ENCODE measurements at regions not wholly inside any gene's neighbourhood (a gene's known extent, or its start where the extent isn't known, plus 50 kb on each side); places are given as distances from the start of the nearest gene placed in this dataset.
"Not testable (repeated sequence)": the region's sequence is repeated elsewhere in the genome, so short reads cannot be mapped to it uniquely, and the experiment has no call there.

GRCh38 chr6:26232306-26232939 lies 132.6 kb upstream of the BTN3A2 start:
- Mint-ChIP-seq H3K27ac (peak overlapping the region; percentile 99 to 100), H3K9me3 (no peaks in the 10 kb centered on the region), H3K36me3 (peaks cover 0 to 9% of the 10 kb centered on the region in 2 donors)
- ATAC-seq (no peak), DNase-seq (ENCODE audit: low spot score in 2 of 2) (no peak)

GRCh38 chr6:26232940-26233648 lies 131.9 kb upstream of the BTN3A2 start:
- Mint-ChIP-seq H3K36me3 (peaks cover 0 to 9% of the 10 kb centered on the region in 2 donors), H3K27ac (peak overlapping the region; percentile 99 to 100), H3K9me3 (no peaks in the 10 kb centered on the region)
- ATAC-seq (peak; percentile 36 to 37), DNase-seq (ENCODE audit: low spot score in 2 of 2) (peak in 1 of 2 donors; percentile 53)

GRCh38 chr6:26233649-26234420 lies 131.2 kb upstream of the BTN3A2 start:
- ATAC-seq (peak; percentile 64 to 72), DNase-seq (ENCODE audit: low spot score in 2 of 2) (peak; percentile 66 to 81)
- Mint-ChIP-seq H3K36me3 (peaks cover 0 to 9% of the 10 kb centered on the region in 2 donors), H3K9me3 (no peaks in the 10 kb centered on the region), H3K27ac (peak overlapping the region; percentile 99 to 100)

DNA sequence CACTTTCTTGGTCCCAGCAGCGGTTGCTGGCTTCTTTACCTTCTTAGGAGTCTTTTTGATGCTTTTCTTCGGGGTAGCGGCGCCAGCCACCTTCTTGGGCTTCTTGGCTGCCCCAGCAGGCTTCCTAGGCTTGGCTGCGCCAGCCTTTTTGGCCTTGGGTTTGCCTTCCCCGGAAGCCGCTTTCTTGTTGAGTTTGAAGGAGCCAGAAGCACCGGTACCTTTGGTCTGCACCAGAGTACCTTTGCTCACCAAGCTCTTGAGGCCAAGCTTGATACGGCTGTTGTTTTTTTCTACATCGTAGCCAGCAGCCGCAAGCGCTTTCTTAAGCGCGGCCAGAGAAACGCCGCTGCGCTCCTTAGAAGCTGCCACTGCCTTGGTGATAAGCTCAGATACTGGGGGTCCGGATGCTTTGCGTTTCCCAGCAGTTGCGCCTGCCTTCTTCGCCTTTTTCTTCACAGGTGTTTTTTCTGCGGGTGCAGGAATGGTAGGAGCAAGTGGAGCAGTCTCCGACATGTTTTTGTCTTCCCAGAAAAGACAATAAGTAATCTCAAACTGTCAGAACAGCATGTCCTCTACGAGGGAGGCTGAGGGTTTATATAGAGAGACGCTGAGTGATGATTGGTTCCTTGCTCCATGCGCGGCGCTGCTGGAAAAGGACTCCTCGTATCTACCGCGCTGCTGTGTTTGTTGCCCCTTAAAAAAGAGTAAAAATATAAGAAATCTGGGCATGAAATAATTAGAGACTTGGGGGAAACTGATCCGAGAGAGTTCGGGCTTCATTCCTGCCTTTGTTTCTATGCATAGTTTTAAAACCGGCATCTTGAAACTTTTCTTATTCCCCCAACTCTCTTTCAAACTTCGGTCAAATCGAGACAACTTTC lies 130.3 kb upstream of the BTN3A2 start:
- DNase-seq (ENCODE audit: low spot score in 2 of 2) (peak; percentile 81 to 84), ATAC-seq (peak; percentile 63 to 70)
- Mint-ChIP-seq H3K27ac (peak overlapping the region; percentile 99 to 100), H3K36me3 (peaks cover 0 to 9% of the 10 kb centered on the region in 2 donors), H3K9me3 (no peaks in the 10 kb centered on the region)

GRCh38 chr6:26235302-26235670 lies 129.7 kb upstream of the BTN3A2 start:
- no peak for ATAC-seq

DNA sequence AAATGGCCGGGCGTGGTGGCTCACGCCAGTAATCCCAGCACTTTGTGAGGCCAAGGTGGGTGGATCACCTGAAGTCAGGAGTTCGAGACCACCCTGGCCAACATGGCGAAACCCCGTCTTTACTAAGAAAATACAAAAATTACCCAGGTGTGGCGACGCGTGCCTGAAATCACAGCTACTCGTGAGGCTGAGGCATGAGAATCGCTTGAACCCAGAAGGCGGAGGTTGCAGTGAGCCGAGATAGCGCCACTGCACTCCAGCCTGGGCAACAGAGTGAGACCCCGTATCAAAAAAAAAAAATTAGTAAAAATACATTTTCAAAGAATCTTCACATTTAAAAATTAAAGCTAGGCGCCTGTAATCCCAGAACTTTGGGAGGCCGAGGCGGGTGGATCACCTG lies 125.6 kb upstream of the BTN3A2 start:
- ATAC-seq; H3K9me3 Mint-ChIP-seq; DNase-seq (ENCODE audit: low spot score in 2 of 2): not testable (repeated sequence)
- Mint-ChIP-seq H3K36me3 (peaks cover 11 to 23% of the 10 kb centered on the region in 2 donors), H3K27ac (peak overlapping the region in 1 of 2 donors; percentile 97)

More at GRCh38 chr6:26235302-26235670, 129.7 kb upstream of the BTN3A2 start:
- Mint-ChIP-seq H3K36me3 (peaks cover 4 to 12% of the 10 kb centered on the region in 2 donors), H3K9me3 (peaks cover 0 to under 1% of the 10 kb centered on the region in 2 donors), H3K27ac (peak overlapping the region; percentile 99 to 100)
- DNase-seq (ENCODE audit: low spot score in 2 of 2), result no peak

DNA sequence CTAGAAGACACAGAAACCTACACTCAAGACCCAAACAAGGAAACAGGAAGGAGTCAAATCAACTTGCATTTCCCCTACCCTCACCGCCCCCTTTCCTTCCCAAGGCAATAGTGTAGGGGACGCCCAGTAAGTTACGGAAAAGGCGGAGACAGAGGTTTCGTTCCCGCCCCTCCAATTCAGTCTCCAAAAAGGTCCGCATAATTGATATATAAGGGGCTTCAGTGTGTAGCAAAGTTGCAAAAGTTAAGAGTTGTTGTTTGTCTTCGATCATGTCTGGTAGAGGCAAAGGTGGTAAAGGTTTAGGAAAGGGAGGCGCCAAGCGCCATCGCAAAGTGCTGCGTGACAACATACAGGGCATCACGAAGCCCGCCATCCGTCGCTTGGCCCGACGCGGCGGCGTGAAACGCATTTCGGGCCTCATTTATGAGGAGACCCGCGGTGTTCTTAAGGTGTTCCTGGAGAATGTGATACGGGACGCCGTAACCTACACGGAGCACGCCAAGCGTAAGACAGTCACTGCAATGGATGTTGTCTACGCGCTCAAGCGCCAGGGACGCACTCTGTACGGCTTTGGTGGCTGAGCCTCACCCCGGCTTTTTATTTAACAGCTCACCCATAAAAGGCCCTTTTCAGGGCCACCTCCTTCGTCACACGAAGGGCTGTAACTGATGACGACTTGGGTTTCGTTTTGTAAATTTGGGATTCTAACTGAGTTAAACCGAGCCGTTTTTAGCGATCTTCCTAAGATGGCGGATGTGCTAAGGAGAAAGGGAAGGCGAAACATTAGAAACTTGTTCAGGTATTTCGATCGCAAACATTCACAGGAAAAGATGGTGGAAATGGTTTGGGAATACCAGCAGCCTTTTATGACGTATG lies 124.6 kb upstream of the BTN3A2 start:
- peaks cover 0 to 5% of the 10 kb centered on the region in 2 donors for H3K9me3 Mint-ChIP-seq
- H3K27ac Mint-ChIP-seq, result peak overlapping the region; percentile 97 to 100
- peaks cover 11 to 16% of the 10 kb centered on the region in 2 donors for H3K36me3 Mint-ChIP-seq
- ATAC-seq (peak; percentile 74 to 77), DNase-seq (ENCODE audit: low spot score in 2 of 2) (peak; percentile 74 to 83)

- peaks cover 0 to 5% of the 10 kb centered on the region in 2 donors for H3K9me3 Mint-ChIP-seq
- peak overlapping the region; percentile 97 to 100 for H3K27ac Mint-ChIP-seq
- peak; percentile 65 to 86 for DNase-seq (ENCODE audit: low spot score in 2 of 2)
- ATAC-seq, result peak; percentile 51 to 72
- peaks cover 11 to 16% of the 10 kb centered on the region in 2 donors for H3K36me3 Mint-ChIP-seq
These were observed 123.7 kb upstream of the BTN3A2 start for GRCh38 chr6:26241033-26241895.

- peaks cover 11 to 16% of the 10 kb centered on the region in 2 donors for H3K36me3 Mint-ChIP-seq
- peak overlapping the region in 1 of 2 donors; percentile 97 for H3K27ac Mint-ChIP-seq
- ATAC-seq, result peak in 1 of 2 donors; percentile 8
- DNase-seq (ENCODE audit: low spot score in 2 of 2), result no peak
- peaks cover 0 to 5% of the 10 kb centered on the region in 2 donors for H3K9me3 Mint-ChIP-seq
These were observed 121.9 kb upstream of the BTN3A2 start for GRCh38 chr6:26243132-26243531.

- Mint-ChIP-seq H3K9me3 (peaks cover 0 to 5% of the 10 kb centered on the region in 2 donors), H3K36me3 (peaks cover 11 to 16% of the 10 kb centered on the region in 2 donors), H3K27ac (no peak overlapping the region)
- DNase-seq (ENCODE audit: low spot score in 2 of 2) (no peak), ATAC-seq (no peak)
These were observed 121.2 kb upstream of the BTN3A2 start for GRCh38 chr6:26243752-26244151.

- H3K27ac Mint-ChIP-seq, result peak overlapping the region in 1 of 2 donors; percentile 46
- DNase-seq (ENCODE audit: low spot score in 2 of 2) (no peak), ATAC-seq (no peak)
- H3K36me3 Mint-ChIP-seq, result peaks cover 5 to 12% of the 10 kb centered on the region in 2 donors
- no peaks in the 10 kb centered on the region for H3K9me3 Mint-ChIP-seq
These were observed 118.9 kb upstream of the BTN3A2 start for GRCh38 chr6:26246058-26246457.

GRCh38 chr6:26246553-26246952 lies 118.4 kb upstream of the BTN3A2 start:
- DNase-seq (ENCODE audit: low spot score in 2 of 2) (no peak), ATAC-seq (no peak)
- Mint-ChIP-seq H3K9me3 (no peaks in the 10 kb centered on the region), H3K36me3 (peaks cover 6 to 14% of the 10 kb centered on the region in 2 donors), H3K27ac (peak overlapping the region in 1 of 2 donors; percentile 46)

DNA sequence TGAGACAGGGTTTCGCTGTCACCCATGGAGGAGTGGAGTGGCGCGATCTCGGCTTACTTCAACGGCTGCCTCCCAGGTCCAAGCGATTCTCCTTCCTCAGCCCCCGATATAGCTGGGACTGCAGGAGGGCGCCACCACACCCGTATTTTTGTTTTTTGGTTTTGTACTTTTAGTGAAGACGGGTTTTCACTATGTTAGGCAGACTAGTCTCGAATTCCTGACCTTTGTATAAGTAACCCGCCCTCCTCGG lies 115.4 kb upstream of the BTN3A2 start:
- DNase-seq (ENCODE audit: low spot score in 2 of 2) (no peak), ATAC-seq (peak; percentile 31 to 50)
- peak overlapping the region; percentile 96 to 100 for H3K27ac Mint-ChIP-seq
- H3K9me3 Mint-ChIP-seq, result no peaks in the 10 kb centered on the region
- peaks cover 22 to 28% of the 10 kb centered on the region in 2 donors for H3K36me3 Mint-ChIP-seq

- peaks cover 22 to 28% of the 10 kb centered on the region in 2 donors for H3K36me3 Mint-ChIP-seq
- H3K27ac Mint-ChIP-seq, result peak overlapping the region; percentile 96 to 100
- DNase-seq (ENCODE audit: low spot score in 2 of 2) (peak; percentile 70 to 80), ATAC-seq (peak; percentile 60 to 63)
- H3K9me3 Mint-ChIP-seq, result no peaks in the 10 kb centered on the region
These were observed 114.9 kb upstream of the BTN3A2 start for GRCh38 chr6:26249957-26250697.
